Peyer's patch (tissue), 4 donors: ENCODE measurements at regions not wholly inside any gene's neighbourhood (a gene's known extent, or its start where the extent isn't known, plus 50 kb on each side); places are given as distances from the start of the nearest gene placed in this dataset.

Source experiments
- DNase-seq, 3 donors: peaks; one replicate each; pipeline ENCODE4 v3.0.0-alpha.2; 2017 to 2019
- H3K27ac ChIP-seq, 4 donors: fragments of 200-600 bp; sonication (generic); one replicate each; pipeline ENCODE4 v1.5.1; 2016 to 2019
- H3K27me3 ChIP-seq, 2 donors: fragments of 200-600 bp; sonication (generic); one replicate each; pipeline ENCODE4 v1.5.1; 2019
- H3K36me3 ChIP-seq, 3 donors: fragments of 200-600 bp; sonication (generic); one replicate each; pipeline ENCODE4 v1.5.1; 2016 to 2019
- H3K4me1 ChIP-seq, 4 donors: fragments of 200-600 bp; sonication (generic); one replicate each; pipeline ENCODE4 v1.5.1; 2016 to 2019
- H3K4me3 ChIP-seq, 4 donors: fragments of 200-600 bp; sonication (generic); 1 replicate in 3 of 4; 2 replicates in 1 of 4; pipeline ENCODE4 v1.5.1; 2016 to 2019; ENCODE audit warnings: mild to moderate bottlenecking in 1 of 4
- H3K9me3 ChIP-seq, 4 donors: fragments of 200-600 bp; sonication (generic); one replicate each; pipeline ENCODE4 v1.5.1; 2016 to 2019; ENCODE audit warnings: mild to moderate bottlenecking in 1 of 4
- POLR2A ChIP-seq, 2 donors: fragments of 450-650 bp; IDR thresholded peaks; one replicate each; pipeline ENCODE4 v1.5.1; 2017; ENCODE audit warnings: antibody characterized with exemption in 2 of 2, mild to moderate bottlenecking in 2 of 2, moderate library complexity in 2 of 2
- TF ChIP-seq, protein P1 (sequence below), 6 experiments: fragments of 450-650 bp in 4 of 6; fragments of 200-600 bp in 2 of 6; sonication (generic) in 1 of 6; IDR thresholded peaks; one replicate each; pipeline ENCODE4 v1.5.1; 2017 to 2019; ENCODE audit warnings: antibody characterized with exemption in 6 of 6, mild to moderate bottlenecking in 3 of 6, moderate library complexity in 1 of 6

GRCh38 chr15:29589416-29589815, 232.9 kb downstream of the TJP1 start:
- TF ChIP-seq, protein P1, sequence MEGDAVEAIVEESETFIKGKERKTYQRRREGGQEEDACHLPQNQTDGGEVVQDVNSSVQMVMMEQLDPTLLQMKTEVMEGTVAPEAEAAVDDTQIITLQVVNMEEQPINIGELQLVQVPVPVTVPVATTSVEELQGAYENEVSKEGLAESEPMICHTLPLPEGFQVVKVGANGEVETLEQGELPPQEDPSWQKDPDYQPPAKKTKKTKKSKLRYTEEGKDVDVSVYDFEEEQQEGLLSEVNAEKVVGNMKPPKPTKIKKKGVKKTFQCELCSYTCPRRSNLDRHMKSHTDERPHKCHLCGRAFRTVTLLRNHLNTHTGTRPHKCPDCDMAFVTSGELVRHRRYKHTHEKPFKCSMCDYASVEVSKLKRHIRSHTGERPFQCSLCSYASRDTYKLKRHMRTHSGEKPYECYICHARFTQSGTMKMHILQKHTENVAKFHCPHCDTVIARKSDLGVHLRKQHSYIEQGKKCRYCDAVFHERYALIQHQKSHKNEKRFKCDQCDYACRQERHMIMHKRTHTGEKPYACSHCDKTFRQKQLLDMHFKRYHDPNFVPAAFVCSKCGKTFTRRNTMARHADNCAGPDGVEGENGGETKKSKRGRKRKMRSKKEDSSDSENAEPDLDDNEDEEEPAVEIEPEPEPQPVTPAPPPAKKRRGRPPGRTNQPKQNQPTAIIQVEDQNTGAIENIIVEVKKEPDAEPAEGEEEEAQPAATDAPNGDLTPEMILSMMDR (IDR thresholded peaks at IDR 0.05) = no peak
- no peak for TF ChIP-seq POLR2A (IDR thresholded peaks at IDR 0.05)
- no peak for DNase-seq
- Histone ChIP-seq H3K4me1 (no peaks in the 10 kb centered on the region), H3K4me3 (no peak overlapping the region), H3K27me3 (no peaks in the 10 kb centered on the region), H3K27ac (no peak overlapping the region), H3K9me3 (no peaks in the 10 kb centered on the region), H3K36me3 (no peaks in the 10 kb centered on the region)

DNA sequence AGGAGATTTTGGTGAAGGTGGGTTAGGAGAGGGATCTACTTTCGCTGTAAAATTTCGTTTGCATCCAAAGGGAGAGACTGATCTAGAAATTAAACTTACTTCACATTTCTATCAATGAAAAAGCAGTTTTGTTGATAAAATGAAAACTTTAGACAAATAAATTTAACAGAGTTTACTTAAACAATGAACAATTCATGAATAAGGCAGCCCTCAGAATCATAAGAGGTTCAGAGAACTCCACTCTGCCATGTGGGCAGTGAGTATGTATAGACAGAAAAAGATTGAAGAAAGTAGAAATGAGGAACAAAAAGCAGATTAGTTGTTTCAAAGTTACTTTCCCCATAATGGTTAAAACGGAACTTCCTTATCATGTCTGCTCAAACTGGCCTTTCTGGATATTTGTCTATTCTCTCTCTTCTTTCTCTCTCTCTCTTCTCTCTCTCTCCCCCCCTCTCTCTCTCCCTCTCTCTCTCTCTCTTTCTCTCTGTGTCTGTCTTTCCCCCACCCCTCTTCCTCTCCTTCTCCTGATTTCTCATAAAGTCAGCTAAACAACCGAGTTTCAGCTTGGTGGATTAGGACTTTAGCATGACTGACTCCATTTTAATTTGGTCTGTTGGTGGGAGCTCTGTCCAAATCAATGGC, 248.9 kb downstream of the TJP1 start:
- H3K4me1 ChIP-seq = peaks cover 0 to 15% (median 0%) of the 10 kb centered on the region in 4 donors
- no peak for DNase-seq

DNA sequence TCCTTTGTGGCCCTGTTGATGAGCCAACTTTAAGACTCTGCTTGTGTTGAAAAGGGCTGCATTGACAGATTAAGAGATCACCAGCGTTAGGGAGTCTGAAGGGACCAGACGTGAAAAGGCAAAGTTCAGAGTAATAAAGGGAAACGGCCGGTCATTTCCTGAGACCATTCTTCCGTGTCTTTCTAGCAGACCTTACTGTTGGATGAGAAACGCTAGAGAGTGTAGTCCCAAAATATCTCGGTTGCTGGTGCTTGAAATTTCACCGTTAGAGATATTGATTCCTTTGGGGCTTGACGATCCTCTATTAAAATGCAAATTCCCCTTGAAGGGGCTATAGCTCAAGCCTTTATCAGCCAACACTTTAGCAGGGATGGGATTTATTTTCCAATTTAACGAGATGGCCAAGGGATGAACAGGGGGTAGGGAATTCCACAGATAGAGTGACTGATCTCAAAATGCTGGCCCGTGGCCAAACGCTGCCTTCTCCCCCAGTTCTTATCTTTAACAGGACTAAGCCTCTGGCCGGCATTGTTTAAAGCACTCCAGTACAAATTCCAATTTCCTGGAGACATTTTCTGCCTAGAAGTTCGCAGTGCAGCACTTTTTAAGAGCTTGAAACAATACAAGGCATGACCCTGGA, 250.4 kb downstream of the TJP1 start:
- DNase-seq = no peak
- Histone ChIP-seq H3K27me3 (no peaks in the 10 kb centered on the region), H3K27ac (no peak overlapping the region)

More for the DNA sequence above, 248.9 kb downstream of the TJP1 start:
- Histone ChIP-seq H3K4me3 (no peak overlapping the region), H3K9me3 (no peaks in the 10 kb centered on the region), H3K36me3 (no peaks in the 10 kb centered on the region), H3K27ac (no peak overlapping the region), H3K27me3 (no peaks in the 10 kb centered on the region)
- TF ChIP-seq POLR2A (IDR thresholded peaks at IDR 0.05) = no peak
- TF ChIP-seq, protein P1 (IDR thresholded peaks at IDR 0.05) = no peak

GRCh38 chr15:29570948-29571791, 251.1 kb downstream of the TJP1 start:
- no peaks in the 10 kb centered on the region for H3K27me3 ChIP-seq
- no peak overlapping the region for H3K27ac ChIP-seq
- peak in 1 of 3 donors; percentile 64 for DNase-seq
- TF ChIP-seq, protein P1 (IDR thresholded peaks at IDR 0.05) = no peak
- no peak for TF ChIP-seq POLR2A (IDR thresholded peaks at IDR 0.05)
- no peaks in the 10 kb centered on the region for H3K36me3 ChIP-seq
- peaks cover 0 to 15% (median 0%) of the 10 kb centered on the region in 4 donors for H3K4me1 ChIP-seq
- H3K9me3 ChIP-seq = no peaks in the 10 kb centered on the region
- H3K4me3 ChIP-seq = peak overlapping the region in 2 of 4 donors; percentile 52 to 62

More for the DNA sequence above, 250.4 kb downstream of the TJP1 start:
- H3K9me3 ChIP-seq = no peaks in the 10 kb centered on the region
- peaks cover 0 to 15% (median 0%) of the 10 kb centered on the region in 4 donors for H3K4me1 ChIP-seq
- no peaks in the 10 kb centered on the region for H3K36me3 ChIP-seq
- TF ChIP-seq, protein P1 (IDR thresholded peaks at IDR 0.05) = no peak
- no peak for TF ChIP-seq POLR2A (IDR thresholded peaks at IDR 0.05)
- peak overlapping the region in 1 of 4 donors; percentile 62 for H3K4me3 ChIP-seq

GRCh38 chr15:29570121-29570947, 251.9 kb downstream of the TJP1 start:
- Histone ChIP-seq H3K9me3 (no peaks in the 10 kb centered on the region), H3K27ac (peak overlapping the region in 1 of 4 donors; percentile 39), H3K4me3 (peak overlapping the region; percentile 21 to 76 (median 40)), H3K27me3 (no peaks in the 10 kb centered on the region), H3K36me3 (no peaks in the 10 kb centered on the region), H3K4me1 (peaks cover 0 to 15% (median 0%) of the 10 kb centered on the region in 4 donors)
- TF ChIP-seq POLR2A (IDR thresholded peaks at IDR 0.05) = no peak
- TF ChIP-seq, protein P1 (IDR thresholded peaks at IDR 0.05) = no peak
- DNase-seq = peak in 1 of 3 donors; percentile 60
